ENCODE measurements at regions not wholly inside any gene's neighbourhood (a gene's known extent, or its start where the extent isn't known, plus 50 kb on each side); places are given as distances from the start of the nearest gene placed in this dataset.

- H4K5ac ChIP-seq (ENCODE audit: low read depth, low read length), result no peak overlapping the region
- DNase-seq (peak; percentile 10), ATAC-seq (ENCODE audit: low read depth) (0 out of 2 replicates have a peak, but pooled peaks have one; percentile 12)
- H3K4me2 ChIP-seq (ENCODE audit: low read depth, low read length), result no peak overlapping the region
- H4K91ac ChIP-seq (ENCODE audit: insufficient read depth, low read depth, low read length), result no peak overlapping the region
- in situ Hi-C loops (cut with MboI; ENCODE audit: low sequenced_read_pairs), result no loop called here
- no peak overlapping the region for H2BK15ac ChIP-seq (ENCODE audit: low read depth, low read length)
- 0 out of 2 replicates have a peak overlapping the region, but pooled peaks have one; percentile 27 for H2BK120ac ChIP-seq (ENCODE audit: low read depth, low read length)
- intact Hi-C loops (cut with micrococcal nuclease), result no loop called here
- no peak overlapping the region for H3K4me3 ChIP-seq (ENCODE audit: insufficient read depth, low read depth, low read length)
- no peak overlapping the region for H3K14ac ChIP-seq (replicated peaks; ENCODE audit: low read depth, low read length)
- H3K4me1 ChIP-seq (ENCODE audit: control insufficient read depth, insufficient read depth, low read length), result peaks cover 5% of the 10 kb centered on the region
- H2AK9ac ChIP-seq (replicated peaks; ENCODE audit: low read depth, low read length, poor library complexity), result no peak overlapping the region
- no peaks in the 10 kb centered on the region for H4K20me1 ChIP-seq (ENCODE audit: insufficient read depth, low read length)
- no TSS peak for BruUV-seq (replicated peaks)
- TF ChIP-seq MAZ (IDR thresholded peaks at IDR 0.05; ENCODE audit: borderline replicate concordance, low read depth, low read length) (no peak), BHLHE40 (IDR thresholded peaks at IDR 0.05; ENCODE audit: low read depth, low read length) (no peak), NFE2L2 (IDR thresholded peaks at IDR 0.05; ENCODE audit: low read depth, low read length) (no peak), CEBPB (IDR thresholded peaks at IDR 0.05; ENCODE audit: low read depth, low read length) (no peak), MXI1 (IDR thresholded peaks at IDR 0.05; ENCODE audit: borderline replicate concordance, low read depth, low read length) (no peak), RFX5 (IDR thresholded peaks at IDR 0.05; ENCODE audit: low read depth, low read length) (no peak), MAFK (IDR thresholded peaks at IDR 0.05; ENCODE audit: low read depth, low read length) (no peak)
- TF ChIP-seq, protein P1, sequence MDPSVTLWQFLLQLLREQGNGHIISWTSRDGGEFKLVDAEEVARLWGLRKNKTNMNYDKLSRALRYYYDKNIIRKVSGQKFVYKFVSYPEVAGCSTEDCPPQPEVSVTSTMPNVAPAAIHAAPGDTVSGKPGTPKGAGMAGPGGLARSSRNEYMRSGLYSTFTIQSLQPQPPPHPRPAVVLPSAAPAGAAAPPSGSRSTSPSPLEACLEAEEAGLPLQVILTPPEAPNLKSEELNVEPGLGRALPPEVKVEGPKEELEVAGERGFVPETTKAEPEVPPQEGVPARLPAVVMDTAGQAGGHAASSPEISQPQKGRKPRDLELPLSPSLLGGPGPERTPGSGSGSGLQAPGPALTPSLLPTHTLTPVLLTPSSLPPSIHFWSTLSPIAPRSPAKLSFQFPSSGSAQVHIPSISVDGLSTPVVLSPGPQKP (IDR thresholded peaks at IDR 0.05; ENCODE audit: borderline replicate concordance, low read depth, low read length), result no peak
- H2BK5ac ChIP-seq (ENCODE audit: low read depth, low read length, poor library complexity, severe bottlenecking), result no peak overlapping the region
- WGBS, 2 experiments (ENCODE audit: extremely low coverage in 2 of 2, insufficient read length in 1 of 2), result no CpG with 5 or more reads among the region's 3 CpGs
- CTCF ChIA-PET, result no interaction called here
- no peak overlapping the region; the same call in 1 of the 2 replicates for H2BK20ac ChIP-seq (ENCODE audit: low read depth, low read length)
- H3K9me1 ChIP-seq (ENCODE audit: insufficient read depth, low read length), result peaks cover 4% of the 10 kb centered on the region
- no peak overlapping the region for H3K56ac ChIP-seq (ENCODE audit: extremely low read depth, insufficient read depth, low read length)
- H3K9ac ChIP-seq (ENCODE audit: low read depth, low read length), result no peak overlapping the region
- no peak overlapping the region for H2AK5ac ChIP-seq (ENCODE audit: low read depth, low read length)
- no peak overlapping the region for H3K23ac ChIP-seq (ENCODE audit: low read depth, low read length)
- H3K27ac ChIP-seq (ENCODE audit: insufficient read depth, low read length), result no peak overlapping the region
- H4K8ac ChIP-seq (ENCODE audit: low read depth in 2 of 2, low read length in 2 of 2), result no peak overlapping the region
- dilution Hi-C loops (cut with HindIII; ENCODE audit: low sequenced_read_pairs, unreplicated experiment), result no loop called here
- no peak overlapping the region; the same call in 1 of the 2 replicates for H3K4ac ChIP-seq (ENCODE audit: low read depth, low read length)
- POLR2A ChIA-PET (ENCODE audit: unreplicated experiment), result no interaction called here
- H3K18ac ChIP-seq (ENCODE audit: low read depth, low read length), result peak overlapping the region; percentile 78; the same call in 1 of the 2 replicates
- no peaks in the 10 kb centered on the region for H3K36me3 ChIP-seq (ENCODE audit: control insufficient read depth, insufficient read depth, low read length)
- H3K9me3 ChIP-seq (ENCODE audit: control insufficient read depth, insufficient read depth, low read length), result peaks cover 2% of the 10 kb centered on the region; the same call in 1 of the 2 replicates
- no peak overlapping the region for H2AFZ ChIP-seq (replicated peaks; ENCODE audit: low read length, poor library complexity)
- 0 out of 2 replicates have a peak, but pooled peaks cover 2% of the 10 kb centered on the region for H3K27me3 ChIP-seq (ENCODE audit: control insufficient read depth, insufficient read depth, low read length)
- H3K79me1 ChIP-seq (ENCODE audit: low read depth in 1 of 2, low read length in 2 of 2), result no peaks in the 10 kb centered on the region
Observed at GRCh38 chr6:147947521-147947920, 395.1 kb upstream of the SASH1 start.

Data from IMR-90 (cell line).